Transverse colon (tissue), 4 donors: ENCODE measurements at regions not wholly inside any gene's neighbourhood (a gene's known extent, or its start where the extent isn't known, plus 50 kb on each side); places are given as distances from the start of the nearest gene placed in this dataset.

Experiments used
- CTCF ChIP-seq, 5 experiments: fragments of 200-600 bp in 3 of 5; fragments of 450-650 bp in 2 of 5; sonication (generic) in 3 of 5; IDR thresholded peaks; 1 replicate in 2 of 5; 2 replicates in 3 of 5; pipeline ENCODE4 v1.5.1; 2016 to 2017; ENCODE audit warnings: antibody characterized with exemption in 5 of 5, inconsistent platforms in 3 of 5, mild to moderate bottlenecking in 2 of 5, moderate library complexity in 1 of 5
- EP300 ChIP-seq: sonication (generic); formaldehyde crosslinking; IDR thresholded peaks from one replicate; pipeline ENCODE4 v1.6.1; 2017; ENCODE audit warnings: antibody characterized with exemption, low read depth
- POLR2A ChIP-seq: fragments of 450-650 bp; IDR thresholded peaks from one replicate; pipeline ENCODE4 v1.6.1; 2016; ENCODE audit warnings: antibody characterized with exemption, mild to moderate bottlenecking, moderate library complexity
- POLR2AphosphoS5 ChIP-seq, 3 donors: sonication (generic); formaldehyde crosslinking; IDR thresholded peaks; one replicate each; pipeline ENCODE4 v1.6.1; 2016; ENCODE audit warnings: antibody characterized with exemption in 3 of 3

GRCh38 chr6:113428702-113429101, 428.4 kb upstream of the MARCKS start:
- TF ChIP-seq POLR2A (no peak), POLR2AphosphoS5 (IDR thresholded peaks at IDR 0.05) (no peak), CTCF (IDR thresholded peaks at IDR 0.05) (no peak), EP300 (no peak)
